PC-3 (cell line): ENCODE measurements at regions not wholly inside any gene's neighbourhood (a gene's known extent, or its start where the extent isn't known, plus 50 kb on each side); places are given as distances from the start of the nearest gene placed in this dataset.

ENCODE experiments used
- EZH2 ChIP-seq: fragments of 300-600 bp; sonication (generic); IDR thresholded peaks from one replicate; pipeline ENCODE4 v1.6.1; 2017; ENCODE audit warnings: antibody characterized with exemption, mild to moderate bottlenecking, low read length; ENCODE audit not compliant: unreplicated experiment
- EZH2phosphoT487 ChIP-seq: fragments of 300-600 bp; sonication (generic); IDR thresholded peaks from 2 replicates; pipeline ENCODE4 v1.6.1; 2018; ENCODE audit warnings: mild to moderate bottlenecking, antibody characterized with exemption, low read length, borderline replicate concordance
- TF ChIP-seq, protein P1 (sequence below): fragments of 300-600 bp; sonication (generic); conservative IDR thresholded peaks from 2 replicates; pipeline ENCODE4 v1.5.1; 2017; ENCODE audit warnings: antibody characterized with exemption, low read depth, mild to moderate bottlenecking, low read length

GRCh38 chr11:116683982-116684381, 88.8 kb downstream of the BUD13 start:
- TF ChIP-seq, protein P1, sequence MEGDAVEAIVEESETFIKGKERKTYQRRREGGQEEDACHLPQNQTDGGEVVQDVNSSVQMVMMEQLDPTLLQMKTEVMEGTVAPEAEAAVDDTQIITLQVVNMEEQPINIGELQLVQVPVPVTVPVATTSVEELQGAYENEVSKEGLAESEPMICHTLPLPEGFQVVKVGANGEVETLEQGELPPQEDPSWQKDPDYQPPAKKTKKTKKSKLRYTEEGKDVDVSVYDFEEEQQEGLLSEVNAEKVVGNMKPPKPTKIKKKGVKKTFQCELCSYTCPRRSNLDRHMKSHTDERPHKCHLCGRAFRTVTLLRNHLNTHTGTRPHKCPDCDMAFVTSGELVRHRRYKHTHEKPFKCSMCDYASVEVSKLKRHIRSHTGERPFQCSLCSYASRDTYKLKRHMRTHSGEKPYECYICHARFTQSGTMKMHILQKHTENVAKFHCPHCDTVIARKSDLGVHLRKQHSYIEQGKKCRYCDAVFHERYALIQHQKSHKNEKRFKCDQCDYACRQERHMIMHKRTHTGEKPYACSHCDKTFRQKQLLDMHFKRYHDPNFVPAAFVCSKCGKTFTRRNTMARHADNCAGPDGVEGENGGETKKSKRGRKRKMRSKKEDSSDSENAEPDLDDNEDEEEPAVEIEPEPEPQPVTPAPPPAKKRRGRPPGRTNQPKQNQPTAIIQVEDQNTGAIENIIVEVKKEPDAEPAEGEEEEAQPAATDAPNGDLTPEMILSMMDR: no peak
- TF ChIP-seq EZH2phosphoT487 (no peak), EZH2 (no peak)
